ENCODE measurements at regions not wholly inside any gene's neighbourhood (a gene's known extent, or its start where the extent isn't known, plus 50 kb on each side); places are given as distances from the start of the nearest gene placed in this dataset.

GRCh38 chr20:4491643-4492042 lies 194.6 kb upstream of the PRNP start:
- Histone ChIP-seq H3K27me3 (ENCODE audit: insufficient read depth, low read length) (no peaks in the 10 kb centered on the region), H3K27ac (ENCODE audit: low read depth, low read length) (no peak overlapping the region), H2AFZ (ENCODE audit: low read length, unreplicated experiment) (no peak overlapping the region), H3K4me3 (ENCODE audit: low read depth, low read length) (no peak overlapping the region), H3K4me1 (ENCODE audit: control insufficient read depth, insufficient read depth, low read length, unreplicated experiment) (peaks cover 27% of the 10 kb centered on the region), H3K79me2 (ENCODE audit: control insufficient read depth, insufficient read depth, low read length, unreplicated experiment) (no peaks in the 10 kb centered on the region), H3K36me3 (ENCODE audit: insufficient read depth, low read length) (no peaks in the 10 kb centered on the region)

GRCh38 chr20:4490606-4491280 lies 195.5 kb upstream of the PRNP start:
- H3K36me3 ChIP-seq (ENCODE audit: insufficient read depth, low read length) = no peaks in the 10 kb centered on the region
- no peaks in the 10 kb centered on the region for H3K27me3 ChIP-seq (ENCODE audit: insufficient read depth, low read length)
- no peak overlapping the region for H2AFZ ChIP-seq (ENCODE audit: low read length, unreplicated experiment)
- no peaks in the 10 kb centered on the region for H3K79me2 ChIP-seq (ENCODE audit: control insufficient read depth, insufficient read depth, low read length, unreplicated experiment)
- H3K4me1 ChIP-seq (ENCODE audit: control insufficient read depth, insufficient read depth, low read length, unreplicated experiment) = peaks cover 27% of the 10 kb centered on the region
- H3K27ac ChIP-seq (ENCODE audit: low read depth, low read length) = no peak overlapping the region
- H3K4me3 ChIP-seq (ENCODE audit: low read depth, low read length) = no peak overlapping the region

GRCh38 chr20:4490045-4490444 lies 196.2 kb upstream of the PRNP start:
- no peak overlapping the region for H2AFZ ChIP-seq (ENCODE audit: low read length, unreplicated experiment)
- peaks cover 27% of the 10 kb centered on the region for H3K4me1 ChIP-seq (ENCODE audit: control insufficient read depth, insufficient read depth, low read length, unreplicated experiment)
- H3K36me3 ChIP-seq (ENCODE audit: insufficient read depth, low read length) = no peaks in the 10 kb centered on the region
- no peaks in the 10 kb centered on the region for H3K27me3 ChIP-seq (ENCODE audit: insufficient read depth, low read length)
- no peak overlapping the region for H3K27ac ChIP-seq (ENCODE audit: low read depth, low read length)
- no peaks in the 10 kb centered on the region for H3K79me2 ChIP-seq (ENCODE audit: control insufficient read depth, insufficient read depth, low read length, unreplicated experiment)
- no peak overlapping the region for H3K4me3 ChIP-seq (ENCODE audit: low read depth, low read length)

- H3K36me3 ChIP-seq (ENCODE audit: insufficient read depth, low read length) = no peaks in the 10 kb centered on the region
- H3K4me3 ChIP-seq (ENCODE audit: low read depth, low read length) = no peak overlapping the region
- H3K4me1 ChIP-seq (ENCODE audit: control insufficient read depth, insufficient read depth, low read length, unreplicated experiment) = peaks cover 36% of the 10 kb centered on the region
- H3K27ac ChIP-seq (ENCODE audit: low read depth, low read length) = no peak overlapping the region
- H3K27me3 ChIP-seq (ENCODE audit: insufficient read depth, low read length) = no peaks in the 10 kb centered on the region
- H2AFZ ChIP-seq (ENCODE audit: low read length, unreplicated experiment) = peak overlapping the region; percentile 45
- no peaks in the 10 kb centered on the region for H3K79me2 ChIP-seq (ENCODE audit: control insufficient read depth, insufficient read depth, low read length, unreplicated experiment)
Measured at GRCh38 chr20:4488407-4489339, 197.6 kb upstream of the PRNP start.

GRCh38 chr20:4484379-4484997 lies 201.8 kb upstream of the PRNP start:
- Histone ChIP-seq H3K27ac (ENCODE audit: low read depth, low read length) (no peak overlapping the region), H2AFZ (ENCODE audit: low read length, unreplicated experiment) (no peak overlapping the region), H3K4me3 (ENCODE audit: low read depth, low read length) (no peak overlapping the region), H3K4me1 (ENCODE audit: control insufficient read depth, insufficient read depth, low read length, unreplicated experiment) (peaks cover 22% of the 10 kb centered on the region), H3K79me2 (ENCODE audit: control insufficient read depth, insufficient read depth, low read length, unreplicated experiment) (no peaks in the 10 kb centered on the region), H3K36me3 (ENCODE audit: insufficient read depth, low read length) (no peaks in the 10 kb centered on the region), H3K27me3 (ENCODE audit: insufficient read depth, low read length) (no peaks in the 10 kb centered on the region)

GRCh38 chr20:4483961-4484360 lies 202.3 kb upstream of the PRNP start:
- Histone ChIP-seq H3K27me3 (ENCODE audit: insufficient read depth, low read length) (no peaks in the 10 kb centered on the region), H3K27ac (ENCODE audit: low read depth, low read length) (no peak overlapping the region), H2AFZ (ENCODE audit: low read length, unreplicated experiment) (no peak overlapping the region), H3K4me3 (ENCODE audit: low read depth, low read length) (no peak overlapping the region), H3K36me3 (ENCODE audit: insufficient read depth, low read length) (no peaks in the 10 kb centered on the region), H3K4me1 (ENCODE audit: control insufficient read depth, insufficient read depth, low read length, unreplicated experiment) (peaks cover 17% of the 10 kb centered on the region), H3K79me2 (ENCODE audit: control insufficient read depth, insufficient read depth, low read length, unreplicated experiment) (no peaks in the 10 kb centered on the region)

GRCh38 chr20:4483486-4483885 lies 202.8 kb upstream of the PRNP start:
- Histone ChIP-seq H3K79me2 (ENCODE audit: control insufficient read depth, insufficient read depth, low read length, unreplicated experiment) (no peaks in the 10 kb centered on the region), H3K4me3 (ENCODE audit: low read depth, low read length) (no peak overlapping the region), H3K36me3 (ENCODE audit: insufficient read depth, low read length) (no peaks in the 10 kb centered on the region), H2AFZ (ENCODE audit: low read length, unreplicated experiment) (no peak overlapping the region), H3K27ac (ENCODE audit: low read depth, low read length) (no peak overlapping the region), H3K27me3 (ENCODE audit: insufficient read depth, low read length) (no peaks in the 10 kb centered on the region), H3K4me1 (ENCODE audit: control insufficient read depth, insufficient read depth, low read length, unreplicated experiment) (peaks cover 12% of the 10 kb centered on the region)

- Histone ChIP-seq H3K4me3 (ENCODE audit: low read depth, low read length) (no peak overlapping the region), H3K27me3 (ENCODE audit: insufficient read depth, low read length) (no peaks in the 10 kb centered on the region), H2AFZ (ENCODE audit: low read length, unreplicated experiment) (no peak overlapping the region), H3K36me3 (ENCODE audit: insufficient read depth, low read length) (no peaks in the 10 kb centered on the region), H3K4me1 (ENCODE audit: control insufficient read depth, insufficient read depth, low read length, unreplicated experiment) (peaks cover 9% of the 10 kb centered on the region), H3K27ac (ENCODE audit: low read depth, low read length) (no peak overlapping the region), H3K79me2 (ENCODE audit: control insufficient read depth, insufficient read depth, low read length, unreplicated experiment) (no peaks in the 10 kb centered on the region)
Measured at GRCh38 chr20:4480104-4480503, 206.2 kb upstream of the PRNP start.

- H3K4me1 ChIP-seq (ENCODE audit: control insufficient read depth, insufficient read depth, low read length, unreplicated experiment) = peaks cover 12% of the 10 kb centered on the region
- H2AFZ ChIP-seq (ENCODE audit: low read length, unreplicated experiment) = no peak overlapping the region
- H3K79me2 ChIP-seq (ENCODE audit: control insufficient read depth, insufficient read depth, low read length, unreplicated experiment) = no peaks in the 10 kb centered on the region
- no peak overlapping the region for H3K4me3 ChIP-seq (ENCODE audit: low read depth, low read length)
- no peaks in the 10 kb centered on the region for H3K36me3 ChIP-seq (ENCODE audit: insufficient read depth, low read length)
- H3K27me3 ChIP-seq (ENCODE audit: insufficient read depth, low read length) = no peaks in the 10 kb centered on the region
- no peak overlapping the region for H3K27ac ChIP-seq (ENCODE audit: low read depth, low read length)
Measured at GRCh38 chr20:4476903-4477500, 209.3 kb upstream of the PRNP start.

- Histone ChIP-seq H3K27me3 (ENCODE audit: insufficient read depth, low read length) (no peaks in the 10 kb centered on the region), H3K4me1 (ENCODE audit: control insufficient read depth, insufficient read depth, low read length, unreplicated experiment) (peaks cover 21% of the 10 kb centered on the region), H2AFZ (ENCODE audit: low read length, unreplicated experiment) (no peak overlapping the region), H3K27ac (ENCODE audit: low read depth, low read length) (no peak overlapping the region), H3K4me3 (ENCODE audit: low read depth, low read length) (no peak overlapping the region), H3K36me3 (ENCODE audit: insufficient read depth, low read length) (no peaks in the 10 kb centered on the region), H3K79me2 (ENCODE audit: control insufficient read depth, insufficient read depth, low read length, unreplicated experiment) (no peaks in the 10 kb centered on the region)
Measured at GRCh38 chr20:4472906-4473305, 213.3 kb upstream of the PRNP start.

Data from ACC112 (cell line).